Naive thymus-derived CD4-positive, alpha-beta T cell (primary cell): ENCODE measurements at regions not wholly inside any gene's neighbourhood (a gene's known extent, or its start where the extent isn't known, plus 50 kb on each side); places are given as distances from the start of the nearest gene placed in this dataset.
"Not testable (repeated sequence)": the region's sequence is repeated elsewhere in the genome, so short reads cannot be mapped to it uniquely, and the experiment has no call there.

Source experiments
- ATAC-seq: fragments of 150-1000 bp; cut with Tn5 transposase; 2 replicates; pipeline ENCODE4 v1.10.0; 2021; ENCODE audit warnings: mild to moderate bottlenecking, moderate library complexity
- CTCF ChIA-PET: fragments of 350-600 bp; sonication (Branson Sonifier 250); formaldehyde crosslinking; loops from one replicate; lab custom pipeline; 2021; ENCODE audit warnings: antibody characterized with exemption; lab: Charles Lee
- POLR2A ChIA-PET: fragments of 350-600 bp; sonication (Branson Sonifier 250); formaldehyde crosslinking; loops from one replicate; lab custom pipeline; 2021; ENCODE audit warnings: antibody characterized with exemption, inconsistent platforms; lab: Charles Lee
- DNase-seq, 9 donors: peaks; one replicate each; pipeline versions ENCODE4 v3.0.0 to v3.0.0-alpha.2; 2020 to 2022; ENCODE audit warnings: mixed read lengths in 1 of 9
- H3K27ac ChIP-seq: one replicate; pipeline ENCODE4 v1.7.0; 2013; ENCODE audit warnings: mild to moderate bottlenecking, low read depth, low read length, moderate library complexity
- H3K27me3 ChIP-seq, 2 donors: one replicate each; pipeline ENCODE4 v1.7.0; 2013; ENCODE audit warnings: low read length in 2 of 2, mild to moderate bottlenecking in 2 of 2, moderate library complexity in 2 of 2; ENCODE audit not compliant: control insufficient read depth in 2 of 2, insufficient read depth in 2 of 2
- H3K36me3 ChIP-seq, 3 experiments: 1 replicate in 2 of 3; 2 replicates in 1 of 3; pipeline ENCODE4 v1.7.0; 2013; ENCODE audit warnings: low read length in 3 of 3, mild to moderate bottlenecking in 3 of 3, moderate library complexity in 1 of 3; ENCODE audit not compliant: insufficient read depth in 3 of 3, control insufficient read depth in 2 of 3
- H3K4me1 ChIP-seq, 2 donors: one replicate each; pipeline ENCODE4 v1.7.0; 2013; ENCODE audit warnings: low read length in 2 of 2, mild to moderate bottlenecking in 2 of 2, moderate library complexity in 1 of 2; ENCODE audit not compliant: control insufficient read depth in 2 of 2, insufficient read depth in 2 of 2
- H3K4me3 ChIP-seq: 2 replicates; pipeline ENCODE4 v1.7.0; 2013; ENCODE audit warnings: mild to moderate bottlenecking, low read length
- H3K9me3 ChIP-seq, 3 experiments: 1 replicate in 2 of 3; 2 replicates in 1 of 3; pipeline ENCODE4 v1.7.0; 2013; ENCODE audit warnings: low read length in 3 of 3; ENCODE audit not compliant: control insufficient read depth in 2 of 3
- H3K27ac Mint-ChIP-seq, 9 donors: one replicate each; pipeline ENCODE4 v1.8.0; 2020 to 2022; ENCODE audit warnings: mixed read lengths in 9 of 9, mild to moderate bottlenecking in 8 of 9, moderate library complexity in 5 of 9, inconsistent platforms in 2 of 9
- H3K27me3 Mint-ChIP-seq, 5 donors: one replicate each; pipeline ENCODE4 v1.8.0; 2021 to 2022; ENCODE audit warnings: mixed read lengths in 5 of 5, mild to moderate bottlenecking in 1 of 5
- H3K36me3 Mint-ChIP-seq, 5 donors: one replicate each; pipeline ENCODE4 v1.8.0; 2020 to 2022; ENCODE audit warnings: mixed read lengths in 5 of 5, mild to moderate bottlenecking in 3 of 5, inconsistent platforms in 1 of 5
- H3K4me1 Mint-ChIP-seq, 7 donors: one replicate each; pipeline ENCODE4 v1.8.0; 2020 to 2022; ENCODE audit warnings: mixed read lengths in 7 of 7, mild to moderate bottlenecking in 3 of 7, inconsistent platforms in 1 of 7
- H3K4me3 Mint-ChIP-seq, 10 donors: one replicate each; pipeline ENCODE4 v1.8.0; 2020 to 2022; ENCODE audit warnings: mild to moderate bottlenecking in 10 of 10, mixed read lengths in 10 of 10, moderate library complexity in 6 of 10, inconsistent platforms in 2 of 10
- H3K9me3 Mint-ChIP-seq, 11 donors: one replicate each; pipeline ENCODE4 v1.8.0; 2020 to 2022; ENCODE audit warnings: mixed read lengths in 11 of 11, mild to moderate bottlenecking in 4 of 11, inconsistent platforms in 1 of 11, moderate library complexity in 1 of 11
- intact Hi-C, 2 donors: fragments of 100-400 bp; cut with micrococcal nuclease; formaldehyde crosslinking; loops; one replicate each; pipeline ENCODE4 v1.15.1; 2023

GRCh38 chr7:32765649-32766251 is 125.8 kb downstream of the KBTBD2 start:
- H3K4me3 ChIP-seq, H3K27ac ChIP-seq, H3K4me3 Mint-ChIP-seq, POLR2A ChIA-PET, H3K9me3 ChIP-seq, H3K27ac Mint-ChIP-seq, H3K36me3 ChIP-seq, H3K4me1 ChIP-seq, H3K27me3 ChIP-seq, ATAC-seq: not testable (repeated sequence)
- CTCF ChIA-PET, result interaction anchor here (0.9 to 1.5 kb wide), 2 partner anchors 12 to 177 kb away, joined by 5 read pairs; no protein-coding TSS in a partner anchor
- H3K9me3 Mint-ChIP-seq, result peaks cover 0 to 13% (median 7%) of the 10 kb centered on the region in 11 donors
- H3K27me3 Mint-ChIP-seq, result peaks cover 30 to 73% (median 45%) of the 10 kb centered on the region in 5 donors
- H3K36me3 Mint-ChIP-seq, result peaks cover 0 to 12% (median 0%) of the 10 kb centered on the region in 5 donors
- intact Hi-C loops, result loop anchor here (1.0 to 10.0 kb wide), 9 partner anchors 81 to 1559 kb away; partner anchors contain the start of genes LSM5 (in 1 of the 2) and RP9 (in 1 of the 2)
- H3K4me1 Mint-ChIP-seq, result peaks cover 3 to 18% (median 12%) of the 10 kb centered on the region in 7 donors
- DNase-seq, result peak in 4 of 9 donors; percentile 5 to 27 (median 16)

GRCh38 chr7:32765185-32765584 is 126.4 kb downstream of the KBTBD2 start:
- Histone ChIP-seq H3K27ac (no peak overlapping the region), H3K36me3 (no peaks in the 10 kb centered on the region), H3K4me1 (no peaks in the 10 kb centered on the region), H3K4me3 (no peak overlapping the region), H3K27me3 (peaks cover 0 to 7% of the 10 kb centered on the region in 2 donors), H3K9me3 (no peaks in the 10 kb centered on the region)
- Mint-ChIP-seq H3K36me3 (peaks cover 0 to 12% (median 0%) of the 10 kb centered on the region in 5 donors), H3K9me3 (peaks cover 0 to 13% (median 7%) of the 10 kb centered on the region in 11 donors), H3K27me3 (peaks cover 32 to 76% (median 47%) of the 10 kb centered on the region in 5 donors), H3K4me1 (peaks cover 3 to 19% (median 12%) of the 10 kb centered on the region in 7 donors), H3K4me3 (no peak overlapping the region), H3K27ac (no peak overlapping the region)
- no peak for ATAC-seq
- ChIA-PET POLR2A (no interaction called here), CTCF (interaction anchor here (0.5 to 0.9 kb wide), 2 partner anchors 12 to 1145 kb away, joined by 3 to 5 read pairs; no protein-coding TSS in a partner anchor)
- DNase-seq, result no peak
- intact Hi-C loops, result loop anchor here (1.0 to 10.0 kb wide), 9 partner anchors 81 to 1560 kb away; partner anchors contain the start of genes LSM5 (in 1 of the 2) and RP9 (in 1 of the 2)

- peaks cover 3 to 19% (median 12%) of the 10 kb centered on the region in 7 donors for H3K4me1 Mint-ChIP-seq
- H3K4me3 Mint-ChIP-seq, result peak overlapping the region in 4 of 10 donors; percentile 0 to 44 (median 16)
- H3K27me3 Mint-ChIP-seq, result peaks cover 32 to 76% (median 47%) of the 10 kb centered on the region in 5 donors
- ATAC-seq (no peak), DNase-seq (no peak)
- no peak overlapping the region for H3K27ac ChIP-seq
- POLR2A ChIA-PET, result no interaction called here
- H3K36me3 Mint-ChIP-seq, result peaks cover 0 to 6% (median 0%) of the 10 kb centered on the region in 5 donors
- intact Hi-C loops, result loop anchor here in 1 of 2 donors (10.0 kb wide), 1 partner anchor 1562 kb away; no protein-coding TSS in a partner anchor
- peaks cover 0 to 5% (median 0%) of the 10 kb centered on the region in 11 donors for H3K9me3 Mint-ChIP-seq
- no peak overlapping the region for H3K27ac Mint-ChIP-seq
- H3K36me3 ChIP-seq, result no peaks in the 10 kb centered on the region
- CTCF ChIA-PET, result no interaction called here
- no peaks in the 10 kb centered on the region for H3K9me3 ChIP-seq
- no peaks in the 10 kb centered on the region for H3K4me1 ChIP-seq
- no peak overlapping the region for H3K4me3 ChIP-seq
- H3K27me3 ChIP-seq, result peaks cover 0 to 7% of the 10 kb centered on the region in 2 donors
These were observed 128.7 kb downstream of the KBTBD2 start for GRCh38 chr7:32762925-32763293.

GRCh38 chr7:32762206-32762924 is 129.2 kb downstream of the KBTBD2 start:
- intact Hi-C loops, result loop anchor here in 1 of 2 donors (10.0 kb wide), 1 partner anchor 1562 kb away; no protein-coding TSS in a partner anchor
- H3K9me3 ChIP-seq, H3K36me3 Mint-ChIP-seq, H3K27me3 ChIP-seq, H3K36me3 ChIP-seq, POLR2A ChIA-PET, H3K9me3 Mint-ChIP-seq, H3K27ac ChIP-seq, H3K4me3 ChIP-seq, CTCF ChIA-PET, ATAC-seq, H3K27ac Mint-ChIP-seq, H3K4me1 ChIP-seq, DNase-seq: not testable (repeated sequence)
- Mint-ChIP-seq H3K27me3 (peaks cover 32 to 72% (median 47%) of the 10 kb centered on the region in 5 donors), H3K4me3 (peak overlapping the region in 7 of 10 donors; percentile 19 to 75 (median 41)), H3K4me1 (peaks cover 3 to 19% (median 12%) of the 10 kb centered on the region in 7 donors)

- DNase-seq, result no peak
- ChIA-PET POLR2A (no interaction called here), CTCF (no interaction called here)
- H3K36me3 ChIP-seq, result no peaks in the 10 kb centered on the region
- H3K27ac Mint-ChIP-seq, result no peak overlapping the region
- no peak overlapping the region for H3K27ac ChIP-seq
- H3K9me3 ChIP-seq, result no peaks in the 10 kb centered on the region
- H3K4me1 ChIP-seq, result no peaks in the 10 kb centered on the region
- ATAC-seq, result no peak
- H3K4me3 Mint-ChIP-seq, result peak overlapping the region in 4 of 10 donors; percentile 25 to 75 (median 45)
- H3K27me3 ChIP-seq, result peaks cover 0 to 7% of the 10 kb centered on the region in 2 donors
- no peaks in the 10 kb centered on the region for H3K9me3 Mint-ChIP-seq
- H3K27me3 Mint-ChIP-seq, result peaks cover 32 to 68% (median 52%) of the 10 kb centered on the region in 5 donors
- H3K4me3 ChIP-seq, result no peak overlapping the region
- intact Hi-C loops, result loop anchor here in 1 of 2 donors (10.0 kb wide), 1 partner anchor 1563 kb away; no protein-coding TSS in a partner anchor
- peaks cover 3 to 19% (median 12%) of the 10 kb centered on the region in 7 donors for H3K4me1 Mint-ChIP-seq
- H3K36me3 Mint-ChIP-seq, result peaks cover 0 to 6% (median 0%) of the 10 kb centered on the region in 5 donors
These were observed 129.9 kb downstream of the KBTBD2 start for GRCh38 chr7:32761451-32762205.

GRCh38 chr7:32760755-32761154 is 130.8 kb downstream of the KBTBD2 start:
- ATAC-seq, H3K27me3 ChIP-seq, H3K9me3 Mint-ChIP-seq, CTCF ChIA-PET, H3K36me3 Mint-ChIP-seq, H3K4me3 ChIP-seq, H3K9me3 ChIP-seq, POLR2A ChIA-PET, H3K27ac ChIP-seq, DNase-seq, H3K4me1 ChIP-seq, H3K4me3 Mint-ChIP-seq, H3K36me3 ChIP-seq, H3K27ac Mint-ChIP-seq: not testable (repeated sequence)
- peaks cover 32 to 72% (median 54%) of the 10 kb centered on the region in 5 donors for H3K27me3 Mint-ChIP-seq
- H3K4me1 Mint-ChIP-seq, result peaks cover 3 to 19% (median 12%) of the 10 kb centered on the region in 7 donors
- intact Hi-C loops, result loop anchor here in 1 of 2 donors (10.0 kb wide), 1 partner anchor 1564 kb away; no protein-coding TSS in a partner anchor
